HUES6 (cell line): ENCODE measurements at regions not wholly inside any gene's neighbourhood (a gene's known extent, or its start where the extent isn't known, plus 50 kb on each side); places are given as distances from the start of the nearest gene placed in this dataset.

Source experiments
- H3K27ac ChIP-seq: 2 replicates; pipeline ENCODE4 v1.7.0; 2013; ENCODE audit warnings: low read depth, mild to moderate bottlenecking, low read length, inconsistent platforms
- H3K27me3 ChIP-seq: 2 replicates; pipeline ENCODE4 v1.6.1; 2013; ENCODE audit warnings: low read length; ENCODE audit not compliant: control insufficient read depth, insufficient read depth
- H3K36me3 ChIP-seq: 2 replicates; pipeline ENCODE4 v1.6.1; 2013; ENCODE audit warnings: low read length; ENCODE audit not compliant: control insufficient read depth, insufficient read depth
- H3K4me1 ChIP-seq: 2 replicates; pipeline ENCODE4 v1.6.1; 2013; ENCODE audit warnings: low read length; ENCODE audit not compliant: control insufficient read depth, insufficient read depth
- H3K4me3 ChIP-seq: 2 replicates; pipeline ENCODE4 v1.5.1; 2013; ENCODE audit warnings: low read depth, low read length
- H3K9ac ChIP-seq: one replicate; pipeline ENCODE4 v1.6.1; 2013; ENCODE audit warnings: mild to moderate bottlenecking, low read length
- H3K9me3 ChIP-seq: 2 replicates; pipeline ENCODE4 v1.6.1; 2013; ENCODE audit warnings: low read depth, low read length; ENCODE audit not compliant: control insufficient read depth, insufficient read depth

GRCh38 chr14:76923431-76924370 is 97.5 kb downstream of the LRRC74A start:
- Histone ChIP-seq H3K27ac (peak overlapping the region; percentile 76), H3K9ac (peak overlapping the region; percentile 27), H3K4me1 (peaks cover 76% of the 10 kb centered on the region), H3K36me3 (no peaks in the 10 kb centered on the region), H3K9me3 (no peaks in the 10 kb centered on the region), H3K27me3 (no peaks in the 10 kb centered on the region), H3K4me3 (peak overlapping the region; percentile 23)

GRCh38 chr14:76922584-76922983 is 96.4 kb downstream of the LRRC74A start:
- Histone ChIP-seq H3K4me1 (peaks cover 79% of the 10 kb centered on the region), H3K36me3 (no peaks in the 10 kb centered on the region), H3K27me3 (no peaks in the 10 kb centered on the region), H3K4me3 (no peak overlapping the region), H3K9me3 (no peaks in the 10 kb centered on the region), H3K9ac (no peak overlapping the region), H3K27ac (no peak overlapping the region)

- H3K9me3 ChIP-seq: no peaks in the 10 kb centered on the region
- H3K27me3 ChIP-seq: no peaks in the 10 kb centered on the region
- peaks cover 83% of the 10 kb centered on the region for H3K4me1 ChIP-seq
- H3K9ac ChIP-seq: no peak overlapping the region
- H3K4me3 ChIP-seq: no peak overlapping the region
- H3K36me3 ChIP-seq: no peaks in the 10 kb centered on the region
- H3K27ac ChIP-seq: no peak overlapping the region
Measured at GRCh38 chr14:76922092-76922491, 95.9 kb downstream of the LRRC74A start.

GRCh38 chr14:76921088-76921399 is 94.8 kb downstream of the LRRC74A start:
- H3K36me3 ChIP-seq: no peaks in the 10 kb centered on the region
- H3K27me3 ChIP-seq: no peaks in the 10 kb centered on the region
- no peaks in the 10 kb centered on the region for H3K9me3 ChIP-seq
- no peak overlapping the region for H3K9ac ChIP-seq
- H3K4me3 ChIP-seq: no peak overlapping the region
- H3K4me1 ChIP-seq: peaks cover 81% of the 10 kb centered on the region
- H3K27ac ChIP-seq: no peak overlapping the region

GRCh38 chr14:76920331-76921087 is 94.3 kb downstream of the LRRC74A start:
- H3K9ac ChIP-seq: no peak overlapping the region
- H3K4me1 ChIP-seq: peaks cover 77% of the 10 kb centered on the region
- no peak overlapping the region for H3K4me3 ChIP-seq
- no peak overlapping the region for H3K27ac ChIP-seq
- no peaks in the 10 kb centered on the region for H3K27me3 ChIP-seq
- no peaks in the 10 kb centered on the region for H3K9me3 ChIP-seq
- H3K36me3 ChIP-seq: no peaks in the 10 kb centered on the region

GRCh38 chr14:76919431-76920330 is 93.5 kb downstream of the LRRC74A start:
- H3K27me3 ChIP-seq: no peaks in the 10 kb centered on the region
- H3K27ac ChIP-seq: peak overlapping the region; percentile 81
- peak overlapping the region; percentile 63 for H3K9ac ChIP-seq
- H3K9me3 ChIP-seq: no peaks in the 10 kb centered on the region
- no peak overlapping the region for H3K4me3 ChIP-seq
- peaks cover 72% of the 10 kb centered on the region for H3K4me1 ChIP-seq
- no peaks in the 10 kb centered on the region for H3K36me3 ChIP-seq
